Keratinocyte (primary cell): ENCODE measurements at regions not wholly inside any gene's neighbourhood (a gene's known extent, or its start where the extent isn't known, plus 50 kb on each side); places are given as distances from the start of the nearest gene placed in this dataset.

ENCODE experiments used
- DNase-seq: peaks from one replicate; pipeline ENCODE4 v3.0.0-alpha.2; 2011; ENCODE audit warnings: low read depth, missing footprints, low spot score
- FAIRE-seq: peaks from 2 replicates; lab custom pipeline; 2011; peaks lifted over from hg19 to GRCh38; lab: Jason Lieb, UNC
- H2AFZ ChIP-seq: 2 replicates; pipeline ENCODE4 v1.6.0; 2012; ENCODE audit warnings: low read length, control low read depth, inconsistent platforms; ENCODE audit not compliant: control insufficient read depth
- H3K27ac ChIP-seq: 2 replicates; pipeline ENCODE4 v1.5.1; 2011; ENCODE audit warnings: low read length; ENCODE audit not compliant: control insufficient read depth, insufficient read depth
- H3K27me3 ChIP-seq: 3 replicates; pipeline ENCODE4 v1.6.0; 2011; ENCODE audit warnings: low read length; ENCODE audit not compliant: control insufficient read depth, insufficient read depth; ENCODE audit errors: extremely low read depth
- H3K36me3 ChIP-seq, 2 experiments: 2 replicates in 1 of 2; 3 replicates in 1 of 2; pipeline ENCODE4 v1.5.1; 2011; ENCODE audit warnings: low read length in 2 of 2, mild to moderate bottlenecking in 1 of 2; ENCODE audit not compliant: control insufficient read depth in 2 of 2, insufficient read depth in 2 of 2; ENCODE audit errors: extremely low read depth in 1 of 2
- H3K4me1 ChIP-seq: 3 replicates; pipeline ENCODE4 v1.5.1; 2011; ENCODE audit warnings: low read length; ENCODE audit not compliant: control insufficient read depth, insufficient read depth; ENCODE audit errors: extremely low read depth
- H3K4me2 ChIP-seq: 3 replicates; pipeline ENCODE4 v1.6.0; 2011; ENCODE audit warnings: low read depth, low read length; ENCODE audit not compliant: control insufficient read depth, insufficient read depth; ENCODE audit errors: extremely low read depth
- H3K4me3 ChIP-seq, 3 experiments: fragments of 200-600 bp in 1 of 3; sonication (generic) in 1 of 3; 2 replicates in 2 of 3; 3 replicates in 1 of 3; pipeline ENCODE4 v1.5.1; 2011 to 2016; ENCODE audit warnings: low read length in 3 of 3, mild to moderate bottlenecking in 3 of 3, control low read depth in 2 of 3, inconsistent platforms in 1 of 3, low read depth in 1 of 3, mixed read lengths in 1 of 3, mixed run types in 1 of 3, moderate library complexity in 1 of 3; ENCODE audit not compliant: control insufficient read depth in 2 of 3, insufficient read depth in 2 of 3; ENCODE audit errors: extremely low read depth in 1 of 3
- H3K79me2 ChIP-seq: 2 replicates; pipeline ENCODE4 v1.6.0; 2012; ENCODE audit warnings: low read length; ENCODE audit not compliant: control insufficient read depth, insufficient read depth
- H3K9ac ChIP-seq: 3 replicates; pipeline ENCODE4 v1.6.0; 2011; ENCODE audit warnings: low read length; ENCODE audit not compliant: control insufficient read depth, insufficient read depth; ENCODE audit errors: extremely low read depth
- H3K9me1 ChIP-seq: 3 replicates; pipeline ENCODE4 v1.6.0; 2011; ENCODE audit warnings: low read length; ENCODE audit not compliant: control insufficient read depth, insufficient read depth; ENCODE audit errors: extremely low read depth
- H3K9me3 ChIP-seq: 2 replicates; pipeline ENCODE4 v1.5.1; 2012; ENCODE audit warnings: low read depth, low read length; ENCODE audit not compliant: control insufficient read depth
- H4K20me1 ChIP-seq: 3 replicates; pipeline ENCODE4 v1.6.0; 2011; ENCODE audit warnings: low read length; ENCODE audit not compliant: control insufficient read depth, insufficient read depth; ENCODE audit errors: extremely low read depth
- CTCF ChIP-seq, 3 experiments: IDR thresholded peaks in 1 of 3; conservative IDR thresholded peaks in 1 of 3; optimal IDR thresholded peaks in 1 of 3; 2 replicates in 2 of 3; 3 replicates in 1 of 3; pipeline versions ENCODE3 to v1.5.1; 2011; ENCODE audit warnings: low read length in 3 of 3, mild to moderate bottlenecking in 3 of 3, moderate library complexity in 2 of 3, control low read depth in 1 of 3, inconsistent platforms in 1 of 3; ENCODE audit not compliant: insufficient read depth in 2 of 3; ENCODE audit errors: extremely low read depth in 1 of 3
- EZH2 ChIP-seq: IDR thresholded peaks from one replicate; pipeline ENCODE4 v1.6.1; 2012; ENCODE audit warnings: inconsistent platforms, mild to moderate bottlenecking, low read length, moderate library complexity
- dilution Hi-C: fragments of 300-500 bp; cut with MboI; formaldehyde crosslinking; loops from one replicate; pipeline ENCODE4 v1.7.0; 2020; ENCODE audit warnings: low sequenced_read_pairs; ENCODE audit not compliant: extremely low pct_ligation_motif_present

- H4K20me1 ChIP-seq, result no peaks in the 10 kb centered on the region
- H3K4me2 ChIP-seq, result no peak overlapping the region
- dilution Hi-C loops, result no loop called here
- TF ChIP-seq CTCF (optimal IDR thresholded peaks at IDR 0.05 in 1 of 3, IDR thresholded peaks at IDR 0.05 in 1 of 3, conservative IDR thresholded peaks at IDR 0.05 in 1 of 3; ENCODE audit: extremely low read depth in 1 of 3, insufficient read depth in 2 of 3, low read length in 3 of 3) (no peak), EZH2 (no peak)
- FAIRE-seq, result no peak
- H3K27ac ChIP-seq, result no peak overlapping the region
- no peaks in the 10 kb centered on the region for H3K27me3 ChIP-seq
- no peaks in the 10 kb centered on the region for H3K9me1 ChIP-seq
- no peak overlapping the region for H3K4me3 ChIP-seq
- H3K79me2 ChIP-seq, result no peaks in the 10 kb centered on the region
- no peak overlapping the region for H2AFZ ChIP-seq
- H3K9me3 ChIP-seq, result peaks cover 2% of the 10 kb centered on the region
- H3K9ac ChIP-seq, result no peak overlapping the region
- H3K4me1 ChIP-seq, result no peaks in the 10 kb centered on the region
- no peak for DNase-seq
- no peaks in the 10 kb centered on the region for H3K36me3 ChIP-seq
These were observed 153.5 kb upstream of the COL8A1 start for GRCh38 chr3:99484871-99485270.

DNA sequence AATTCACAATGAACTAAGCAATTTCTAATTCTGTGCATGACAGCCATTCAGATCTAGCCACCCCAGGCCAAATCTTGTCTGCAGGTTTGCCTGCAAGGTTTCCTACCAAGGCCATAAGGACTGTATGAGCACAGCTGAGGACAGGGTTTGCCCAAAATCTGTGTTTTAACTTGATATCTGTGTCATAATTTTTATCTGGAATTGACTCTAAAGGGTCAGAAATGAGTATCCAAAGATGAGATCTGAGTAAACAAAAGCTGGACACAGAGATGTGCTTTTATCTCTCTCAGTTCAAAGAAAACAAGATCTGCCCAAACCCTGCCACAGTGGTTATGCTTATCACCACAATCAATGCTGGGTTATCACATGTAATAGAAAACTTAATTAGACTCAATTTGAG lies 154.6 kb upstream of the COL8A1 start:
- dilution Hi-C loops, result no loop called here
- Histone ChIP-seq H3K4me1 (no peaks in the 10 kb centered on the region), H3K79me2 (no peaks in the 10 kb centered on the region), H4K20me1 (no peaks in the 10 kb centered on the region), H3K9ac (no peak overlapping the region), H3K9me1 (no peaks in the 10 kb centered on the region), H3K27me3 (no peaks in the 10 kb centered on the region), H3K9me3 (no peaks in the 10 kb centered on the region), H3K27ac (no peak overlapping the region), H2AFZ (no peak overlapping the region), H3K4me2 (no peak overlapping the region), H3K36me3 (no peaks in the 10 kb centered on the region), H3K4me3 (no peak overlapping the region)
- DNase-seq (no peak), FAIRE-seq (no peak)
- TF ChIP-seq EZH2 (no peak), CTCF (optimal IDR thresholded peaks at IDR 0.05 in 1 of 3, IDR thresholded peaks at IDR 0.05 in 1 of 3, conservative IDR thresholded peaks at IDR 0.05 in 1 of 3; ENCODE audit: extremely low read depth in 1 of 3, insufficient read depth in 2 of 3, low read length in 3 of 3) (no peak)
